GM10248 (cell line): ENCODE measurements at regions not wholly inside any gene's neighbourhood (a gene's known extent, or its start where the extent isn't known, plus 50 kb on each side); places are given as distances from the start of the nearest gene placed in this dataset.
"Not testable (repeated sequence)": the region's sequence is repeated elsewhere in the genome, so short reads cannot be mapped to it uniquely, and the experiment has no call there.

Experiments
- CTCF ChIA-PET: fragments of 300-600 bp; sonication (Branson Sonifier 250); formaldehyde crosslinking; extraction: SDS; loops from one replicate; lab custom pipeline; 2021; ENCODE audit warnings: antibody characterized with exemption; lab: Yijun Ruan, JAX
- POLR2A ChIA-PET: fragments of 350-650 bp; sonication (Branson Sonifier 250); formaldehyde crosslinking; extraction: SDS; loops from one replicate; lab custom pipeline; 2020; ENCODE audit warnings: antibody characterized with exemption; lab: Yijun Ruan, JAX
- DNase-seq: peaks from one replicate; pipeline ENCODE4 v3.0.0; 2012; ENCODE audit errors: extremely low spot score
- TF ChIP-seq, protein P1 (sequence below): IDR thresholded peaks from 2 replicates; pipeline ENCODE4 v1.5.1; 2012; ENCODE audit warnings: mild to moderate bottlenecking, low read depth; ENCODE audit errors: extremely low read depth, missing control alignments, control extremely low read depth

DNA sequence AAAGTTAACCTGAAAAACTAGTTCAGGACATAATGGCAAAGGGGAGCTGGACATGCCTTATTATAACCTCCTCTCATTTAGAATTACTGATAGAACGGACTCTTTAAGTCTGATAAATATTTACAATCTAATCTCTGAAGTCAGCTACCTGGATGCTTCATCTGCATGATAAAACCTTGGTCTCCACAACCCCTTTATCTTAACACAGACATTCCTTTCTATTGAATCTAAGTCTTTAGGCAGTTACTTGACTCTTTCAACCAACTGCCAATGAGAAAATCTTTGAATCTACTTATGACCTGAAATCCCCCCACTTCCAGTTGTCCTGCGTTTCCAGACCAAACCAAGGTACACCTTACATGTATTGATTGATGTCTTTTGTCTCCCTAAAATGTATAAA lies 191.2 kb upstream of the LRRTM4 start:
- CTCF ChIA-PET, result no interaction called here
- TF ChIP-seq, protein P1, sequence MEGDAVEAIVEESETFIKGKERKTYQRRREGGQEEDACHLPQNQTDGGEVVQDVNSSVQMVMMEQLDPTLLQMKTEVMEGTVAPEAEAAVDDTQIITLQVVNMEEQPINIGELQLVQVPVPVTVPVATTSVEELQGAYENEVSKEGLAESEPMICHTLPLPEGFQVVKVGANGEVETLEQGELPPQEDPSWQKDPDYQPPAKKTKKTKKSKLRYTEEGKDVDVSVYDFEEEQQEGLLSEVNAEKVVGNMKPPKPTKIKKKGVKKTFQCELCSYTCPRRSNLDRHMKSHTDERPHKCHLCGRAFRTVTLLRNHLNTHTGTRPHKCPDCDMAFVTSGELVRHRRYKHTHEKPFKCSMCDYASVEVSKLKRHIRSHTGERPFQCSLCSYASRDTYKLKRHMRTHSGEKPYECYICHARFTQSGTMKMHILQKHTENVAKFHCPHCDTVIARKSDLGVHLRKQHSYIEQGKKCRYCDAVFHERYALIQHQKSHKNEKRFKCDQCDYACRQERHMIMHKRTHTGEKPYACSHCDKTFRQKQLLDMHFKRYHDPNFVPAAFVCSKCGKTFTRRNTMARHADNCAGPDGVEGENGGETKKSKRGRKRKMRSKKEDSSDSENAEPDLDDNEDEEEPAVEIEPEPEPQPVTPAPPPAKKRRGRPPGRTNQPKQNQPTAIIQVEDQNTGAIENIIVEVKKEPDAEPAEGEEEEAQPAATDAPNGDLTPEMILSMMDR, result no peak
- DNase-seq, result no peak
- POLR2A ChIA-PET, result no interaction called here

DNA sequence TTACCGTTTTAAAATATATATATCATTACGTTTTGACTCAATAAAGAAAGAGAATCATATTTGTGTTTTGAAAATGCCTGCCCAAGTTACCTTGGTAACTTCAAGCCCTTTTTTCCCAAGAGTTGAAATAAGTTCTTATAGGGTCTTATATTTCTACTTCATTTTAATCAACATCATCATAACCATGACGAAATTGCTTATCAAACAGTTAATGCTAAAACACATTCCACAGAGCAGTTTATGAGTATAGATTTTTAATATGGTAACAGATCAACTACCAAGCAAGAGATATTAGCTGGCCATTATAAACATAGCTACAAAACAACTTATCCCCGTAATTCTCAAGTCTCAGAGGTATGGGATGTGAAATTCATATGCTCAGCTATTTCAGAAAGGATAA lies 197.9 kb upstream of the LRRTM4 start:
- TF ChIP-seq, protein P1, result no peak
- CTCF ChIA-PET, result no interaction called here
- POLR2A ChIA-PET, result no interaction called here
- DNase-seq, result no peak

DNA sequence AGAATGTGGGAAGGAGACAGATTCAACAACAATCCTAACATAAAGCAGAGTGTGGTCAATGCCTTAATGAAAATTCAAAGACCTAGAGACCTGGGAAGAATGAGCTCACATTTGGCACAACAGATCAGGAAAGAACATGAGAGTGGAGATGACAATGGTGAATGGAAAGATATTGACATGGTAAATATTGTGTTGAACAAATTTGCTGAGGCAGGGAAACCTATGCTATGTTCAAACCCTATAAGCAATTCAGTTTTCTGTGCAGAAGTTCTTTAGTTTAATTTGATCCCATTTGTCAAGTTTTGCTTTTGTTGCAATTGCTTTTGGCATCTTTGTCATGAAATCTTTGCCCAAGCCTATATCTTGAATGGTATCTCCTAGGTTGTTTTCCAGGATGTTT lies 199.4 kb upstream of the LRRTM4 start:
- ChIA-PET POLR2A (no interaction called here), CTCF (no interaction called here)
- TF ChIP-seq, protein P1, result no peak

DNA sequence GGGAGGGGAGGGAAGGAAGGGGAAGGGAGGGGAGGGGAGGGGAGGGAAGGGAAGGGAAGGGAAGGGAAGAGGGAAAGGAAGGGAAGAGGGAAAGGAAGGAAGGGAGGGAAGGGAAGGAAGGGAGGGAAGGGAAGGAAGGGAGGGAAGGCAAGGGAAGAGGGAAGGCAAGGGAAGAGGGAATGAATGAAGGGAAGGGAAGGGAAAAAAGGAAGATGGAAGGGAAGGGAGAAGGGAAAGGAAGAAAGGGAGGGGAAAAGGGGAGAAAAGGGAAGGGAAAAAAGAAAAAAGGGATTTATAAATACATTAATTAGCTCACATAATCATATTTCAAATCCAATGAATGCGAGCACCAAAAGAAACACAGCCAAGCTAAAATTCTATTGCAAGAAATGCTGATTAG lies 202.9 kb upstream of the LRRTM4 start:
- ChIA-PET POLR2A (no interaction called here), CTCF (no interaction called here)
- TF ChIP-seq, protein P1, result no peak
- DNase-seq, result no peak

More for the DNA sequence above, 199.4 kb upstream of the LRRTM4 start:
- DNase-seq, result no peak

DNA sequence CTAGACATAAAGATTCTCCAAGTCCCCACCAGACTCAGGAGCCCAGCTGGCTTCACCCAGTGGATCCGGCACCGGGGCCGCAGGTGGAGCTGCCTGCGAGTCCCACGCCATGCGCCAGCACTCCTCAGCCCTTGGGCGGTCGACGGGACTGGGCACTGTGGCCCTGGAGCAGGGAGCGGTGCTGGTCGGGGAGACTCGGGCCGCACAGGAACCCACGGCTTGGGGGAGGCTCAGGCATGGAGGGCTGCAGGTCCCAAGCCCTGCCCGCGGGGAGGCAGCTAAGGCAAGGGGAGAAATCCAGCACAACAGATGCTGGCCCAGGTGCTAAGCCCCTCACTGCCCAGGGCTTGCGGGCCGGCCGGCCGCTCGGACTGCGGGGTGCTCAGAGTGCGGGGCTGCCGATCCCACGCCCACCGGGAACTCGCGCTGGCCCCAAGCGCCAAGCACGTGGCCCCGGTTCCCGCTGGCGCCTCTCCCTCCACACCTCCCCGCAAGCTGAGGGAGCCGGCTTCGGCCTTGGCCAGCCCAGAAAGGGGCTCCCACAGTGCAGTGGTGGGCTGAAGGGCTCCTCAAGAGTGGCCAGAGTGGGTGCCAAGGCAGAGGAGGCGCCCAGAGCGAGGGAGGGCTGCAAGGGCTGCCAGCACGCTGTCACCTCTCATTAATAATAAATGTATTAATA lies 212.6 kb upstream of the LRRTM4 start:
- CTCF ChIA-PET, result interaction anchor here (1.3 kb wide), 1 partner anchor 9 kb away, joined by 4 read pairs; no protein-coding TSS in a partner anchor

DNA sequence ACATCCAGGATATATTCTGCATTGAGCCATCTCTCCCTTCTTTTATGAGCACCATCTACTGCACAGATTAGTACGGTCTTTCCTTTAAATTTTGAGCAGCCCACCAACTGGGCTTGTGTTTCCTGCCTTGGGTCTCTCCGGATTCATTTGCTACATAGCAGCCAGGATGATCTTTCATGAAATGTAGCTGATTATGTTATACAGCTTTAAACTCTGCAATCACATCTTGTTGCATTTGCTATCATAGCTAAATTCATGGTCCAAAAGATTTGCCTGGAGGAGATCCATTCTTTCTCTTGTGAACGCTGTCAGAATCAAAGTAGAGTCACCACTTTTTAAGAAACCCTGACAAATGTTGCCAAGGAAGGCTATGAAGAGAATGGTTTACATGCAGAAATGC lies 215.1 kb upstream of the LRRTM4 start:
- no peak for DNase-seq
- TF ChIP-seq, protein P1, result no peak
- POLR2A ChIA-PET, result no interaction called here
- CTCF ChIA-PET, result no interaction called here

More for the DNA sequence above, 212.6 kb upstream of the LRRTM4 start:
- POLR2A ChIA-PET, DNase-seq: not testable (repeated sequence)

DNA sequence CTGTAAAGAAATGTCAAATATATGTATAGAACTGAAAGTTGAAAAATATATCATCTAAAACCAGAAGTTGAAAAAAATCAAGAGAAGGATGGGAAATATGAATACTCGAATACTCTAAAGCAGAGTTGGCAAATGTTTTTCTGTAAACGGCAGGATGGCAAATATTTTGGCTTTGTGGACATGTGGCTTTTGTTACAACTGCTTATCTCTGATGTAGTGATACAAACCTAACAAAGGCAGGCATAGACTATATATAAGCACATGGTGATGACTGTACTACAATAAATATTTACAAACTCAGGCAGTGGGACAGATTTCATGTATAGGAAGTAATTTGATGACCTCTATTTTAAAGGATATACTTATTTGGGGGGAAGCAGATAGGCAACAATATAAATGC lies 224.6 kb upstream of the LRRTM4 start:
- no peak for DNase-seq
- ChIA-PET POLR2A (no interaction called here), CTCF (no interaction called here)
- TF ChIP-seq, protein P1, result no peak

DNA sequence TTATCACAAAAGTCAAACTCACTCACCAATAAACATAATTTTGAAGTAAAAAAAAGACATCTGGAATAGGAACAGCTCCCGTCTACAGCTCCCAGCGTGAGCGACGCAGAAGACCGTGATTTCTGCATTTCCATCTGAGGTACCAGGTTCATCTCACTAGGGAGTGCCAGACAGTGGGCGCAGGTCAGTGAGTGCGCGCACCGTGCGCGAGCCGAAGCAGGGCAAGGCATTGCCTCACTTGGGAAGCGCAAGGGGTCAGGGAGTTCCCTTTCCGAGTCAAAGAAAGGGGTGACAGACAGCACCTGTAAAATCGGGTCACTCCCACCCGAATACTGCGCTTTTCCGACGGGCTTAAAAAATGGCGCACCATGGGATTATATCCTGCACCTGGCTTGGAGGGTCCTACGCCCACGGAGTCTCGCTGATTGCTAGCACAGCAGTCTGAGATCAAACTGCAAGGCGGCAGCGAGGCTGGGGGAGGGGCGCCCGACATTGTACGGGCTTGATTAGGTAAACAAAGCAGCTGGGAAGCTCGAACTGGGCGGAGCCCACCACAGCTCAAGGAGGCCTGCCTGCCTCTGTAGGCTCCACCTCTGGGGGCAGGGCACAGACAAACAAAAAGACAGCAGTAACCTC lies 231.7 kb upstream of the LRRTM4 start:
- CTCF ChIA-PET, POLR2A ChIA-PET, DNase-seq: not testable (repeated sequence)
